ENCODE measurements at regions not wholly inside any gene's neighbourhood (a gene's known extent, or its start where the extent isn't known, plus 50 kb on each side); places are given as distances from the start of the nearest gene placed in this dataset.
"Not testable (repeated sequence)": the region's sequence is repeated elsewhere in the genome, so short reads cannot be mapped to it uniquely, and the experiment has no call there.

DNA sequence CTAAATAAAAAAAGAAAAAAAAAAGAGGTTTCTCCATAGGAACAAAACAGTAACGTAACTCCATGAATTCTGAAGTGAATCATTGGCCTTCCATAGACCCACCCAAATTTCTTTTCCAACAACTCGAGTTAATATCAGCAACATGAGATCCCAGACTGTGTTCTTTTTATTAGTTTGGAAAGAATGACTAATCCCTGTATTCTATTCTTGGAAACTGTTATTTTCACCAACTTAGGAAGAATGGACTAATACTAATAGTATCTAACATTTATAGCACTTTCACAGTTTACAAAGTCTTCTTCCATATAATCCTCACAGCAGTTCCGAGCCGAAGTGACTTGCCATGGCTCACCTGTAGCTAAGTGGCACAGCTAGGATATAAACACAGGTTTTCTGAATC is 72.7 kb upstream of the SLC4A7 start:
- DNase-seq (ENCODE audit: low read depth): no peak

- DNase-seq (ENCODE audit: low read depth): no peak
These were observed 70.5 kb upstream of the SLC4A7 start for GRCh38 chr3:27554706-27555105.

GRCh38 chr3:27553886-27554540 is 69.8 kb upstream of the SLC4A7 start:
- no peak for DNase-seq (ENCODE audit: low read depth)

DNA sequence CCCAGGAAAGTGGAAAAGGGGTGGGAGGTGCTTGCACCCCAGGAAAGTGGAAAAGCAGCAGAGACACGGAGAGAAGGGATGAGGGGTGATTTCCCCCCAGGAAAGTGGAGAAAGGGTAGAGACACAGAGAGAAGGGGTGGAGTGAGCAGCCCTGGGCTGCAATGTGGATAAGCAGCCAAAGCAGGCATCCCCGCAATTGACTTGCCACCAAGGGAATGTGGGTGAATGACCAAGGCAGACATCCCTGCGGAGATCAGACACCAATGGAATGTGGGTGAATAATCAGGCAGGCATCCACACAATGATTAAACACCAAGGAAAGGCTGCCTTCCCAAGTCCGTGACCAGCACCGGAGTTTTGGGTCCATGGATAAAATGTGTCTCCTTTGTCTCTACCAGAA is 68.5 kb upstream of the SLC4A7 start:
- DNase-seq (ENCODE audit: low read depth): not testable (repeated sequence)

DNA sequence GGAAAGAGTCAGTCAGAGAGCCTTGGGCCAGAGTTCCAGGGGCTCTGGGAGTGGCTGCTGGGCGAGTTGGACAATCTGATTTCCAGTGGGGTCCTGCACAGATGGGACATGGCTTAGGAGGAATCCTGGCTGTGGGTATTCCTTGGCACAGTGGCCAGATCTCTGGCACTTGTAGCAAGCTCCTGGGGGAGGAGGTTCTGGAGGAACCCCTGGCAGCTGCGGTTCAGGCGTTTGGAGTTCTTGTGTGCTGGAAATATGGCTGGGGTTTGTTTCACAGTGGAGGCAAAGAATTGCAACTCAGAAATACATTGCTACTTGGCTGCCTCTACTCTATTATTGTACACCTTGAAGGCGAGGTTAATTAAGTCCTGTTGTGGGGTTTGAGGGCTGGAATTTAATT is 67.2 kb upstream of the SLC4A7 start:
- DNase-seq (ENCODE audit: low read depth): not testable (repeated sequence)

DNA sequence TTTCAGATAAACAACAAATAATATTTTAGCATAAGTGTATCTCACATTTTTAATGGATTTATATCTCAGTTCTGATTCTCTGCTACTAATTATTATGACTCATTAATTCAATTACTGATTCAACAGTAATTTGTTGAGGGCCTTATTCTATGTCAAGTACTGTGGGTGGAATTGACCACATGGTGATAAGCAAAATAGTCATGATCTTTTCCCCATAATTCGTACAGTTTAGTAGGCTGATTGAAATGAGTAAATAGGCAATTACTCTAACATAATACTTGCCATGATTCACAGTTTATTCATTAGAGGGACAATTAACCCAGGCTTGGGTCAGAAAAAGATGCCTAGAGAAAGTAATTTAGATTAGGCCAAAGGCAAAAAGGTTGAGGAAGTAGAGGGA is 60.9 kb upstream of the SLC4A7 start:
- no peak for DNase-seq (ENCODE audit: low read depth)

DNA sequence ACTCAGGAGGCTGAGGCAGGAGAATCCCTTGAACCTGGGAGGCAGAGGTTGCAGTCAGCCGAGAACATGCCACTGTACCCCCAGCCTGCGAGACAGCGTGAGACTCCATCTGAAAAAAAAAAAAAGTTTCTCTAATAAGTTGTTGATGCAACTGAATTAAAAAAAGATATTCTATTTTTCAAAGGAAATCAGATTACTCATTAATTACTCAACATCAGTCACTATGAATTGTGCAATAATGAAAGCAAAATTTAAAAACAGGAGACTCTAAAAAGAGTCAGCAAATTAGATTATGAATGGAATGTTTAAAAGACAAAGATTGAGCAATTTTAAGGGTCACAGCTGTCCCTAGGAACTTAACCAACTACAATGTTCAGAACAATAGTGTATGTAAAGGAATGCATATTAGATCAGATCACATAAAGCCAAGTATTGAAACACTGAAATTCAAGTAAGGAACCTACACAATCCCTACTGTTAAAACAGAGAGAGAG is 60.2 kb upstream of the SLC4A7 start:
- no peak for DNase-seq (ENCODE audit: low read depth)

- no peak for DNase-seq (ENCODE audit: low read depth)
These were observed 58.3 kb upstream of the SLC4A7 start for GRCh38 chr3:27542476-27542875.

GRCh38 chr3:27540231-27540630 is 56.0 kb upstream of the SLC4A7 start:
- DNase-seq (ENCODE audit: low read depth): no peak

DNA sequence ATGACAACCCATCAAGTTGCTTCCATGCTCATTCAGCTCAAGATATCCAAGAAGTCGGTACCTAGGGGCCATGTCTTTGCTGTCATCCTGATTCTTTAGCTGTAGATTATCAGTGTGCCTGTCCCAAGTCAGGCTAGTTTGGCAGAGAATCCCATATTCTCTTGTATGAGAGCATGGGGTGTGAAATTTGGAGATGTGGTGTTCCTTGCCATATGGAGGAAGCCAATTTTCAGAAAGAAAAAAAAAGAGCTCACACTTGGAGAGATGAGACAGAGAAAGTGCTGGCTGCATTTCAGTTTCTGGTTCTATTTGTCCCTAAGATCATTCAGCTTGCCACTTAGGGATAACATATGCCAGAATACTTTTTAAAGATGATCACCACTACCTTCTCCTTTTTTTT is 52.3 kb upstream of the SLC4A7 start:
- DNase-seq (ENCODE audit: low read depth): no peak

- DNase-seq (ENCODE audit: low read depth): no peak
These were observed 51.7 kb upstream of the SLC4A7 start for GRCh38 chr3:27535809-27536392.

GRCh38 chr3:27533718-27534573 is 49.8 kb upstream of the SLC4A7 start:
- DNase-seq (ENCODE audit: low read depth): peak; percentile 1
